GM21786 (cell line): ENCODE measurements at regions not wholly inside any gene's neighbourhood (a gene's known extent, or its start where the extent isn't known, plus 50 kb on each side); places are given as distances from the start of the nearest gene placed in this dataset.
"Not testable (repeated sequence)": the region's sequence is repeated elsewhere in the genome, so short reads cannot be mapped to it uniquely, and the experiment has no call there.

ENCODE experiments used
- ATAC-seq: cut with Tn5 transposase; IDR thresholded peaks from one replicate; pipeline ENCODE4 v1.9.1; 2021; ENCODE audit not compliant: unreplicated experiment

- ATAC-seq: no peak
Observed at GRCh38 chr6:14765721-14766390, 480.0 kb upstream of the JARID2 start.

GRCh38 chr6:14766391-14766994 is 479.4 kb upstream of the JARID2 start:
- ATAC-seq: no peak

GRCh38 chr6:14767226-14767625 is 478.6 kb upstream of the JARID2 start:
- ATAC-seq: no peak

GRCh38 chr6:14770040-14770439 is 475.8 kb upstream of the JARID2 start:
- ATAC-seq: no peak

GRCh38 chr6:14770572-14770971 is 475.3 kb upstream of the JARID2 start:
- no peak for ATAC-seq

- no peak for ATAC-seq
Observed at GRCh38 chr6:14771016-14771415, 474.9 kb upstream of the JARID2 start.

GRCh38 chr6:14772188-14772587 is 473.7 kb upstream of the JARID2 start:
- no peak for ATAC-seq

- ATAC-seq: no peak
Observed at GRCh38 chr6:14775528-14775927, 470.3 kb upstream of the JARID2 start.

- no peak for ATAC-seq
Observed at GRCh38 chr6:14776307-14776706, 469.6 kb upstream of the JARID2 start.

- ATAC-seq: no peak
Observed at GRCh38 chr6:14781772-14782525, 463.9 kb upstream of the JARID2 start.

- ATAC-seq: not testable (repeated sequence)
Observed at GRCh38 chr6:14782921-14783464, 462.9 kb upstream of the JARID2 start.

- ATAC-seq: no peak
Observed at GRCh38 chr6:14783594-14783993, 462.3 kb upstream of the JARID2 start.

- no peak for ATAC-seq
Observed at GRCh38 chr6:14784596-14785492, 461.0 kb upstream of the JARID2 start.

- no peak for ATAC-seq
Observed at GRCh38 chr6:14785493-14785790, 460.4 kb upstream of the JARID2 start.

- no peak for ATAC-seq
Observed at GRCh38 chr6:14786008-14786407, 459.9 kb upstream of the JARID2 start.

- ATAC-seq: no peak
Observed at GRCh38 chr6:14786455-14786854, 459.4 kb upstream of the JARID2 start.

- no peak for ATAC-seq
Observed at GRCh38 chr6:14787250-14787649, 458.6 kb upstream of the JARID2 start.

- no peak for ATAC-seq
Observed at GRCh38 chr6:14787677-14788076, 458.2 kb upstream of the JARID2 start.

GRCh38 chr6:14789996-14790395 is 455.9 kb upstream of the JARID2 start:
- ATAC-seq: no peak

GRCh38 chr6:14790976-14791375 is 454.9 kb upstream of the JARID2 start:
- no peak for ATAC-seq

- no peak for ATAC-seq
Observed at GRCh38 chr6:14791526-14791925, 454.3 kb upstream of the JARID2 start.
